ENCODE measurements at regions not wholly inside any gene's neighbourhood (a gene's known extent, or its start where the extent isn't known, plus 50 kb on each side); places are given as distances from the start of the nearest gene placed in this dataset.

- no peak overlapping the region for H3K9ac ChIP-seq (ENCODE audit: low read length)
- H3K36me3 ChIP-seq (ENCODE audit: insufficient read depth, low read length): no peaks in the 10 kb centered on the region
- H3K4me3 ChIP-seq (ENCODE audit: low read depth, low read length, poor library complexity, severe bottlenecking): no peak overlapping the region
- no peak overlapping the region for H3K27ac ChIP-seq (ENCODE audit: low read depth, low read length, poor library complexity, severe bottlenecking)
- no peak for TF ChIP-seq EZH2 (IDR thresholded peaks at IDR 0.05; ENCODE audit: borderline replicate concordance, low read length)
- TF ChIP-seq, protein P1, sequence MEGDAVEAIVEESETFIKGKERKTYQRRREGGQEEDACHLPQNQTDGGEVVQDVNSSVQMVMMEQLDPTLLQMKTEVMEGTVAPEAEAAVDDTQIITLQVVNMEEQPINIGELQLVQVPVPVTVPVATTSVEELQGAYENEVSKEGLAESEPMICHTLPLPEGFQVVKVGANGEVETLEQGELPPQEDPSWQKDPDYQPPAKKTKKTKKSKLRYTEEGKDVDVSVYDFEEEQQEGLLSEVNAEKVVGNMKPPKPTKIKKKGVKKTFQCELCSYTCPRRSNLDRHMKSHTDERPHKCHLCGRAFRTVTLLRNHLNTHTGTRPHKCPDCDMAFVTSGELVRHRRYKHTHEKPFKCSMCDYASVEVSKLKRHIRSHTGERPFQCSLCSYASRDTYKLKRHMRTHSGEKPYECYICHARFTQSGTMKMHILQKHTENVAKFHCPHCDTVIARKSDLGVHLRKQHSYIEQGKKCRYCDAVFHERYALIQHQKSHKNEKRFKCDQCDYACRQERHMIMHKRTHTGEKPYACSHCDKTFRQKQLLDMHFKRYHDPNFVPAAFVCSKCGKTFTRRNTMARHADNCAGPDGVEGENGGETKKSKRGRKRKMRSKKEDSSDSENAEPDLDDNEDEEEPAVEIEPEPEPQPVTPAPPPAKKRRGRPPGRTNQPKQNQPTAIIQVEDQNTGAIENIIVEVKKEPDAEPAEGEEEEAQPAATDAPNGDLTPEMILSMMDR (IDR thresholded peaks at IDR 0.05; ENCODE audit: low read length): no peak
- H3K27me3 ChIP-seq (ENCODE audit: insufficient read depth, low read length): no peaks in the 10 kb centered on the region
- no peaks in the 10 kb centered on the region for H3K79me2 ChIP-seq (ENCODE audit: insufficient read depth, low read length)
- no peaks in the 10 kb centered on the region for H3F3A ChIP-seq (ENCODE audit: insufficient read depth, low read length)
- H2AFZ ChIP-seq (ENCODE audit: low read length): no peak overlapping the region
- no peaks in the 10 kb centered on the region; the same call in 1 of the 2 replicates for H3K9me2 ChIP-seq (ENCODE audit: low read depth, low read length)
- no peaks in the 10 kb centered on the region for H4K20me1 ChIP-seq (ENCODE audit: insufficient read depth, low read length)
- no peaks in the 10 kb centered on the region for H3K9me3 ChIP-seq (ENCODE audit: low read length)
- H3K4me1 ChIP-seq (ENCODE audit: insufficient read depth, low read length, severe bottlenecking): no peaks in the 10 kb centered on the region
- no peak overlapping the region for H3K4me2 ChIP-seq (ENCODE audit: low read length)
These were observed 441.1 kb upstream of the SEMA3D start for GRCh38 chr7:85627791-85628586.

GRCh38 chr7:85622059-85622458 is 435.2 kb upstream of the SEMA3D start:
- H3K36me3 ChIP-seq (ENCODE audit: insufficient read depth, low read length): no peaks in the 10 kb centered on the region
- H3K4me3 ChIP-seq (ENCODE audit: low read depth, low read length, poor library complexity, severe bottlenecking): no peak overlapping the region
- H3K4me1 ChIP-seq (ENCODE audit: insufficient read depth, low read length, severe bottlenecking): no peaks in the 10 kb centered on the region
- no peaks in the 10 kb centered on the region for H3K79me2 ChIP-seq (ENCODE audit: insufficient read depth, low read length)
- H3K9me3 ChIP-seq (ENCODE audit: low read length): no peaks in the 10 kb centered on the region
- no peaks in the 10 kb centered on the region for H3F3A ChIP-seq (ENCODE audit: insufficient read depth, low read length)
- no peak overlapping the region for H3K9ac ChIP-seq (ENCODE audit: low read length)
- H3K4me2 ChIP-seq (ENCODE audit: low read length): no peak overlapping the region
- H2AFZ ChIP-seq (ENCODE audit: low read length): no peak overlapping the region
- H3K27ac ChIP-seq (ENCODE audit: low read depth, low read length, poor library complexity, severe bottlenecking): no peak overlapping the region
- H3K27me3 ChIP-seq (ENCODE audit: insufficient read depth, low read length): no peaks in the 10 kb centered on the region
- no peaks in the 10 kb centered on the region for H3K9me2 ChIP-seq (ENCODE audit: low read depth, low read length)
- TF ChIP-seq, protein P1 (IDR thresholded peaks at IDR 0.05; ENCODE audit: low read length): no peak
- TF ChIP-seq EZH2 (IDR thresholded peaks at IDR 0.05; ENCODE audit: borderline replicate concordance, low read length): no peak
- no peaks in the 10 kb centered on the region for H4K20me1 ChIP-seq (ENCODE audit: insufficient read depth, low read length)

GRCh38 chr7:85620936-85621685 is 434.3 kb upstream of the SEMA3D start:
- Histone ChIP-seq H3K9me3 (ENCODE audit: low read length) (no peaks in the 10 kb centered on the region), H4K20me1 (ENCODE audit: insufficient read depth, low read length) (no peaks in the 10 kb centered on the region), H3K27me3 (ENCODE audit: insufficient read depth, low read length) (no peaks in the 10 kb centered on the region), H3K9ac (ENCODE audit: low read length) (no peak overlapping the region), H3F3A (ENCODE audit: insufficient read depth, low read length) (no peaks in the 10 kb centered on the region), H3K27ac (ENCODE audit: low read depth, low read length, poor library complexity, severe bottlenecking) (no peak overlapping the region), H3K4me1 (ENCODE audit: insufficient read depth, low read length, severe bottlenecking) (no peaks in the 10 kb centered on the region), H3K36me3 (ENCODE audit: insufficient read depth, low read length) (no peaks in the 10 kb centered on the region), H3K79me2 (ENCODE audit: insufficient read depth, low read length) (no peaks in the 10 kb centered on the region), H3K4me3 (ENCODE audit: low read depth, low read length, poor library complexity, severe bottlenecking) (no peak overlapping the region), H3K9me2 (ENCODE audit: low read depth, low read length) (no peaks in the 10 kb centered on the region), H2AFZ (ENCODE audit: low read length) (no peak overlapping the region), H3K4me2 (ENCODE audit: low read length) (no peak overlapping the region)
- no peak for TF ChIP-seq EZH2 (IDR thresholded peaks at IDR 0.05; ENCODE audit: borderline replicate concordance, low read length)
- TF ChIP-seq, protein P1 (IDR thresholded peaks at IDR 0.05; ENCODE audit: low read length): no peak

All from OCI-LY1 (cell line).